Hypothalamus (tissue), 51 donors: ENCODE measurements at regions not wholly inside any gene's neighbourhood (a gene's known extent, or its start where the extent isn't known, plus 50 kb on each side); places are given as distances from the start of the nearest gene placed in this dataset.
A peak's percentile ranks its signal among the peaks of the same experiment; 100 is the strongest.
"Not testable (repeated sequence)": the region's sequence is repeated elsewhere in the genome, so short reads cannot be mapped to it uniquely, and the experiment has no call there.

Experiments used
- DNase-seq, 51 donors: peaks; one replicate each; lab custom pipeline; 2025; lab: John Stamatoyannopoulos, UW

DNA sequence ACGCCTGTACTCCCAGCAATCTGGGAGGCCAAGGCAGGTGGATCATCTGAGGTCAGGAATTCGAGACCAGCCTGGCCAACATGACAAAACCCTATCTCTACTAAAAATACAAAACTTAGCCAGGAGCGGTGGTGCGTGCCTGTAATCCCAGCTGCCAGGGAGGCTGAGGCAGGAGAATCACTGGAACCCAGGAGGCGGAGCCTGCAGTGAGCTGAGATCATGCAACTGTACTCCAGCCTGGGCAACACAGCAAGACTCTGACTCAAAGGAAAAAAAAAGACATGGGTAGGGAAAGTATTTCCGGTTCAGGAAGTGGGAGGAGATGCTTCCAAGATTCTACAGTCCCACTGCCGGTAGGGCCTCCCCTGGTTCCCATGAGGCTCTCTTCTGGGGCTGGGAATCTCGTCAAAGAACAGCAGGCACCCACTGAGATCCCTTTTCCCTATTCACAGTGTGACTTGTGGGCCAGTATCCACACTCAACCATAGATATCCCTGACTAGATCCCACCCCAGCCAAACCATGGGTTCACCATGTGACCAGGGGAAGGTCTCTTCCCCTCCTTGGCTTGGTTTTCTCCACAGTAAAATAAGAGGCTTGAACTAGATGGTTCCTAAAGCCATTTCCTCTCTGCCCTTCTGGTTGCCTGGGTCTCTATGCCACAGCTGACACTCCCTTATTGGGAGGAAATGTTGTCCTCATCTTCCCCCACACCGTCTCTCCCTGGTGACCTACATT lies 443.3 kb downstream of the BUD13 start:
- no peak for DNase-seq

DNA sequence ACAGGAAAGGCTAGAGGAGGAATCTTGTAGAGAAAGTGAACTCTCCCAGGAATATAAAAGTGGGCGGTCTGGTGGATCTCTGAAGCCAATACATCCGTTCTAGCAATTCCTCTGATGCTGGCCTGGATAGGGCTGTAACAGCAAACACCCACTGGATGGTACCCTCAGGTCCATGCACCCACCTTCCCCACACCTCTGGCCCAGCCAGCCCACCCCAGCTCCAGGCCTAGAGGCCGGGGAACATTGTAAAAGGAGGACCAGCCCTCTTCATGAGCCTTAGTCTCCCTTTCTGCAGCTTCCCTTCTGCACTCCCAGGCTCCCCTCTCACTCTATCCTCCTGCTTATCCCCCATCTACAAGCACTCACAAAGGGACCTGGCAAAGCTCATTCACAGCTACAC lies 443.9 kb downstream of the BUD13 start:
- DNase-seq = no peak

DNA sequence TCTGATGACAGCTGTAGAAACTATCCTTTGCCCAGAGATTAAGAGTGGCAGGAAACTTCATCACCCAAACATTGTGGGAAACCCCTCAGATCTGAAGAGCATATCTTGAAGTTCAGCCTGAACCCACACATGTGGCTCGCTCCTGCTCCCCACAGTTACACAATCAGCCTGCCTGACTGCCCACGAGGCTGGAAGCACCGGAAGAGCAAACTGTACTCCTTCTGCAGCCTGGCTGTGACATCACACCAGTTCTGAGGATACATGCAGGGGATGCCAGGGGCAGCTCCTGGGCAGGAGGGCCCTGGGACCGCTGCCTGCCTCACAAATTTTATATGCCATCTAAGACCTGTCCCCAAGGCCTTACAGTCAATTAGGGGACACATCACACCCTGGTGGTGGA lies 444.4 kb downstream of the BUD13 start:
- DNase-seq = no peak

DNA sequence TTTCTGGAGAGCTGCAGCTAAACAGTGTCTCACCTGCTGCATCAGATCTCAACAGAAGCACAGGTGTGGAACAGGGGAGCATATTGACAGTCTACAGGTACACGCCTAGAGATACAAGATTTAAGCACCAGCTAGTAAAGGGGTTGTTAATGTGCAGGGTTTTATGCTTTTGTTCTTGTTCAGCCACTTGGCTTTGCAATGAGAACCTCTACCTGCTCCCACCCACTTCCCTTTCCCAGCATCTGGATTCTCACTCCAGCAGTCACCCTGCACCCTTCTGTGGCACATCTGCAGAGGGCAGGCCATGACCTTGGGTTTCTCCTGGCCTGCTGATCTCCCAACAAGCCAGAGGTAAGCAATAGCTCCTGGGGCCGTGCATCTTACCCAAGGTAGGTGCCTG lies 446.6 kb downstream of the BUD13 start:
- DNase-seq = no peak

DNA sequence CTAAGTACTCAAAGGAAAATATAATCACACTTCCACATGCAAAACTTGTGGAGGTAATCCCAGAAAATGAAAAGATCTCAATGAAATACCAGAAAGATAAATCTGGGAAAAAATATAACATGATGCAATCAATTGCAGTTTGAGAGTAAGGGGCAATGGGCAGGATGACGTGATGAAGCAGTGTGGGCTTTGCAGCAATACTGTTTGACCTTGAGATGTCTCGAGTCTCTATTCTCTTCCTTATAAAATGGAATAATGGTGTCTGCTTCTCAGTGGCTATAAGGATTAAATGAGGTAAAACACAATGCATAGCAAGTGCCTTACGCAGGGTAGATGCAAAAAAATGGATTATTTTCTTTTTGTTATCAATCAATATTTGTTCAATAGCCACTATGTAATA lies 447.5 kb downstream of the BUD13 start:
- no peak for DNase-seq

DNA sequence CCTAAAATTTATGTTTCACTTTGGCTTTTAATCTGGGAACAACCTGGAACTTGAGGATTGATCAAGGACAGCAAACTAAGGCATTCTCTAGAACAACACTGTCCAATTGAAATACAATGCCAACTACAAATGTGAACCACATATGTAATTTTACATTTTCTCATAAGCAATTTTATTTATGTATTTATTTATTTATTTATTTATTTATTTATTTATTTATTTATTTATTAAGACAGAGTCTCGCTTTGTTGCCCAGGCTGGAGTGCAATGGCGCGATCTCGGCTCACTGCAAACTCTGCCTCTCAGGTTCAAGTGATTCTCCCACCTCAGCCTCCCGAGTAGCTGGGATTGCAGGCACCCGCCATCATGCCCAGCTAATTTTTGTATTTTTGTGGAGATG lies 448.7 kb downstream of the BUD13 start:
- DNase-seq = not testable (repeated sequence)

DNA sequence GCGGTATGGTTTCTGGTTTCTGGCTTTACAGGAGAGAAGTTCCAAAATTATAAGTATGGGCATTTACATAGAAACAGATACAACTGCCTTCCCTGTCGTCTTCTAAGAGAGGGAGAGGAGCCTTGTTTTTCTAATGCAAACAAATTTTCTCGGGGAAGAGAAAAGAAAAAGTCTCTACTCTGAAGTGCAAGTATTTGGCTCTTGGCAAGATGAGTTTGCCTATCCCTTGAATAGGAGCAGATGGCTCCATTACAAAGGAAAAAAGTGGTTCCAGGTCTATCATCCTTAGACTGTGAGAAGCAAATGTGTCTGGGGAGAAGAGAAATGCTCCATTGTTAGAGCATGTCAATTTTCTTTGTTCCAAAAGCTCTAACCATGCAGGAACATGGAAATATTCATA lies 455.6 kb downstream of the BUD13 start:
- no peak for DNase-seq

DNA sequence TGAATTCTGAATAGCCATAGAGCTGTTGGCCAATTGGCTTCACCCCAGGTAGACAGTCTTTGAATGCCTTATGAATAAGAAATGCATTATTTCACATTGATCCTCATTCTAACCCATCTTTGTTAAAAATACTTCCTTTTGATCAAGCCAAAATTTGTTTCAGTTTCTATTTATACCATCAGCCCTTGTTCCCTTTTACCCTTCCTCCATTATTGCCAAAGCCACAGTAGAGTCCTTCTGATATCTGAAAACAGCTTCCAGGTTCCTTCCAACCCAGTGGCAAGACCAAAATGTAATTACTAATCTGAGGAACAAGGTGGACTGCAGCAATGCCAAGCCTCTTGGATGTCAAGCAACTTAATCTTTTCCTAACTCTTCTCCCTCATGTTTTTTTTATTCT lies 458.8 kb downstream of the BUD13 start:
- no peak for DNase-seq

DNA sequence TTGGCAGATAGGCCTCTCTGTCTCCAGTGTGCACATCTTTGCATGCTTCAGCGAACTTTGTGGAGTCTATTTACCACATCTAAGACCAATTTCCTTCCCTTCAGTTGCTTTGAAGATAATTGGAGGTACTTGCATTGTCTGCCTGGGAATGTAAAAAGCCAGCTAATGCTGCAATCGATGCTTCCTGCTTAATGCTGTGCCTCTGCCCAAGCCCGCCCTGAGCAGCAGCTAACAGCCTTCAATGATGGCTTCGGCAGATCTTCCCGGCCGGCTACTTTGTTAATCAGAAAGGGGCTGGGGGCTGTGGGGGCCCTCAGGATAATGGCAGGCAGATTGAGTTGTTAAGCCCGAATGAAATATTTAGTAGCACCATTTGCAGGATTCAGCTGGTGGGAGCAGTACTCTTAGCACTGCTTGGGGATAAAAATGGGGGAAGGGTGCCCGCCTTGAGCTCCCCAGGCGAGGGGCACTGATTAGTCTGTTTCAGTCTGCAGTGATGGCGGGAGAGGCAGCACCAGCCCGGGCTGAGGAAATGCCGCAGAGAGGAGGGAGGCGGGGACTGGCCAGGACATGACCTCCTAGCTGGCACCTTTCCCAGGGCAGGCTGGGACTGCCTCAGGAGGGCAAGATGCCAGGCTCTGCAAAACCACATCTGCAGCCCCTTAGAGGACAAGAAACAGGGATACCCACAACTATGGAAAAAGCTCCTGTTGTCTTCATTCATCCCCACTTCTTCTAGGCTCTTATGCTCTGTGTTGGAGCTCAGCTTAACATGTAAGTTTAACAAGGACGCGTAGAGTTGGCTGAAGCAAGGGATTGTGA lies 460.0 kb downstream of the BUD13 start:
- DNase-seq = peak; percentile 10 to 92 (median 77)

DNA sequence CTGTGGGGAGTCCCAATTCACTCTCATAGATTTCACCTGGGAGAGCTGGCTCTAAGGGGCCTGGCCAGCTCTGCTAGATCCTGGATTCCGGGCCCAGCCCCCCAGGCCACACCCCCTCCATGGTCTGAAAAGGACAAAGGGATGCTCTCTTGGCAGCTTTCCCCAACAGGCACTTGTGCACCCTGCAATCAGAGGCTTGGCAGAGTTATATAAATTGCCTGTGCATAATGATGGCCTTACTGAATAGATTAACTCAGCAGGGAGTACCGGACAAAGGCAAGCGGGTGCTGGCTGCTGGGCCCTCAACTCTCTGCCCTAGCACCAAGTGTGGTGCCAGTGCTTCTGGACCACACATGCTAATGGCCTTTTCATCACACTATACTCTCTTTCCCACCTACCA lies 461.6 kb downstream of the BUD13 start:
- DNase-seq = peak in 1 of 51 donors; percentile 4

DNA sequence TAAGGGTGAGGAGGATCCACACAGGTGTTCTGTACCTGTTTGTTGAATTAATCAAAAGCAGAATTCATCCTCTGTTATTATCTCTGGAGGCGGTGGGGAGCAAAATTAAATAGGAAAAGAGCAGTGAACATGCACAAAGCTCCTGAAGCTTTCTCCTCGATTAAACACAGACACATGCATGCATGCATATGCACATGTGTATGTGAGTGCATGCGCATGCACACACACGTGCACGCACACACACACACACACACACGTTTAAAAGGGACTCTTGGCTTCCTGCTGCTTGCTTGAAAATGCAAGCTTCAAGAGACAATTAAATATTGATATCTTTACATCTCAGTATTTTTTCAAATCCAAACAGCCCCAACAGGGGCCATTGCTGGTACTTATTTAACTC lies 462.1 kb downstream of the BUD13 start:
- no peak for DNase-seq

DNA sequence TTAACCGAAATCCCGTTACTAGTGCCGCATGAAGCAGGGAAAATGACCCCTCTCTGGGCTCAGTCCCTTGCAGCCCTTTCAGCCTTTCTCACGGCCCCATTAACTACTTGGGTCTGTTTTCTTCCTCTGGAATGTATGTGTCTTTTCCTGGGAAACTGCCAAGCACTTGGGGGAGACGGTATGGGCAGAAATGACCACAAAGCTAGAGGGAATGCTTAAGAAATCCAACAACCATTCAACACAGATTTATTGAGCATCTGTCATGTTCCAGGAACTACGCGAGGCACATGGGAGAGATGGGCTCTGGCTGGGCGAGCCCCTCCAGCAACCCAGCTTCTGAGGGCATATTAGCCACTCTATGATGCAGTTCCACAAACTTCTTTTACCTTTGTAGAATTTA lies 462.6 kb downstream of the BUD13 start:
- DNase-seq = no peak

DNA sequence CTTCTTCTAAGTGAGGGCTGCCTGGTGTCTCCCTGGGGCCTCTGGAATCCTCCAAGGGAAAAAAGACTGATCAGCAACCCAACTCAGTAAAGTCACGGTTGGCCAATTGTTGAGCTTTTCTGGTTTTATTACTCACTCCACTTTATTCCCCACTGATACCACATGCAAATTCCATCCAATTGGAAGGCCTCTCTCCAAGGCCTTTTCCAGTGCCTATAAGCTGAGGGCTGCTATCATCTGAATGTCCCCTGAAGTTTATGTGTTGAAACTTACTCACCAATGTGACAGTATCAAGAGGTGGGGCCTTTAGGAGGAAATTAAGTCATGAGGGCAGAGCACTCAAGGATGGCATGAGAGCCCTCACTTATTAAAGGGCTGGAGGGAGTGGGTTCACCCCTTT lies 463.3 kb downstream of the BUD13 start:
- no peak for DNase-seq

DNA sequence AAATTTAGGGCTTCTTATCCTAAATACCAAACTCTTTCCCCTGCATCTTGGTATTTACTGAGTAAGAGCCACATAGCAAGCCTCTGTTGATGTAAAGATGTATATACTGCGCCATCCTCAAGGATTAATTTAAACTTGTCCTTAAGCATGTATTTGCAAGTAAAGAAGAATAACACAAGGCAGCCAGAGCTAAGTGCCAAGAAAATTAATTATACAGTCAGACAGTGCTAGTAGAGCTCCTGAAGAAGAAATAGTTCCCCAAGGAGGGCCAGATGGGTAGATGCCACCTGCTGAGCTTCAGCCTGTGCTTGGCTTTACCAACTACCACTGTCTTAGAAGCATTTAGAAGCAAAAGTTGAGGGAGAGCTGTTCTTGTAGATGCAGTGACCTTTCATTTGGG lies 470.0 kb downstream of the BUD13 start:
- no peak for DNase-seq

DNA sequence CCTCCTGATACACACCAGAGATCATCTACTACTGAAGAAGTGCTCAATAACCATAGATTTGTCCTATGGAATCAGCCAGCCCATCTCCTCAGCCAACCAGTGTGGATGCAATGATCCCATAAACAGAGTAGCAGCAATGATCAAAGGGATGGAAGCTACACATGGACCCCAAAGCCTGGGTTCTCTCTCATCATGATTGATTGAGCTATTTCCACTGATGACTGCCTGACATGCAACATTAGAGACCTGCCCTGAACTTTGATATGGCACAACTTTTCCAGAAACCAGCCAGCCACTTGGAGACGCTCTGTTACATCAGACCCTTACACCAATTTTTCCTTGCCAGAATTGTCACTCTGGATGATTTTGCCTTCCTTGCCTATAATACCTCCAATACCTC lies 471.6 kb downstream of the BUD13 start:
- no peak for DNase-seq

DNA sequence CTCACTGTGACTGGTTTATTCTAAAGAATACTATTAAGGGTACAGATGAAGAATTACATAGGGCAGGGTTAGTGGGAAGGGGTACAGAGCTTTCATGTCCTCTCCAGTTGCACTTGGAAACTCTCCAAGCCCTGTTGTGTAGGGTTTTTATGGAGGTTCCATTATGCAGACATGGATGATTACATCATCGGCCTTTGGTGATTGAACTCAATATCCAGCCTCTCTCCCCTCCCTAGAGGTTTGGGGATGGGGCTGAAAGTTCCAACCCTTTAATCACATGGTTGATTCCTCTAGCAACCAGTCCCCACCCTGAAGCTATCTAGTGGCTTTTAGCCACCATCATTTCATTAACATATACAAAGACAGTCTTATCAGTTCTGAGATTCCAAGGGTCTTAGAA lies 472.6 kb downstream of the BUD13 start:
- no peak for DNase-seq

DNA sequence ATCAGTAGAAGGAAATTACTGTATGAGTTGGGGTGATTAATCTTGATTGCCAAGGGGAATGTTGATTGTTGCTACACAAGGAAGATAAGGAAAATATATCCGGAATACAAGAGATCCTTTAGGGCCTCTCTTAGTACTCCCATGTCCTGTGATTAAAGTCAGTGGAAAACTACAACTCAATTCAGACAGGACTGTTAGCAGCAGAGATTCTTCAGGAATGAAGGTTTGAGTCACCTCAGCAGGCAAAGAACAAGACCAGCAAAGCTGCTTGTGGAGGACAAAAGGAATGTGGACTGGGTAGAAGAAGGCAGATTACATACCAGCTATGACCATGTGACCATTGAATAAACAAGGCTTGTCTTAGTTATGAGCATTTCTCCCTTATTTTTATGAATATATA lies 478.2 kb downstream of the BUD13 start:
- DNase-seq = no peak

DNA sequence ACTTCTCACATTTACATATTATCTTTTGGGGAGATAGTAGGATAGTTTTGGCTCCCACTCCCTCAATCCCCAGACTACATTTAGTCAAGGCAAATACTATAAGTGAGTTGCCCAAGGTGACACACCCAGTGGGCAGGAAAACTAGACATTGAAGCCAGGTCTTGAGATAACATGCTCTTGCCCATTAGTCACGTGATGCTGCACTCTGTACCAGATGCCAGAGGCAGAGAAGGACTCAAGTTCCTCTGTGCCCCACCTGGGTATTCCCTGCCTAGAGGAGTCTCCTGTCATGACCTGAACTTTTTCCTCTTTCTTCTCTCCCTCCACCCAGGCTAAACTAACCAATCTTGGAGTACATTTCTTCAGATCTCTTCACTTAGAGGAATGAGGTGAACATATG lies 484.9 kb downstream of the BUD13 start:
- DNase-seq = no peak

DNA sequence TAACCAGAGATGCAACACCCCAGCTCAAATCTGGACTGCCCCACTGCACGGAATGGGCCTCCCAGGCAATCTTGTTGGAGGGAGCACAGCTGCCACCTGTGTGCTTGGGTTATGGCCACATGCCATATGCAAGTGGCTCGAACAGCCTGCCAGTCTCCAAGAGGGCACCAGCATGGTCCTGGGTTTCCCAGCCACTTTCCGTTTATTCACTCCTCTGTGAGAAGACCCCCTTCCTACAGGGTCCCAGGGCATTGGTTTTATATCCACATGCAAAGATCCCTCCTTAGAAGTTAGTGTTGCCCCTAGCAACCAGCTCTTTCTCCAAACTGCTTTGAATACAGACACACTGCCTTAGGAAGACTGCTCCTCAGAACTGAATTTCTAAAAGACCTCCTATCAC lies 487.8 kb downstream of the BUD13 start:
- DNase-seq = peak in 1 of 51 donors; percentile 14

DNA sequence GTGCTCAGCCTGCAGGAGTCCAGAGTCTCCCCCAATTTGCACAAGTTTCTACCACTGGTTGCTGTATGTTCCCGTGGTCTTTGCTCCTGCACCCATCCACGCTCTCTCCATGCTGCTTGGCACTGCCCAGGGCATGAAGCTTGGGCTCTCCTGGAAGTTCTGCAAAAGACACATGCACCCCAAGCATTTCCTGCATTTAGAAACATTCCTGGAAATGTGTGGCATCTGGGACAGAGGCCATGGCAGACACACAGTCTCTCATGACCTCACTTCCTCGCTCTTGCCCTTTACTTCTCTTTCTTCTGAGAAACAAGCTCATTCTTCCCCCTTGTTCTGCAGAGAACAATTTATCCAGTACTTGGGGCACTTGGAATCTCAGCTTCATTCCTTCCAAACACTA lies 489.5 kb downstream of the BUD13 start:
- DNase-seq = no peak

DNA sequence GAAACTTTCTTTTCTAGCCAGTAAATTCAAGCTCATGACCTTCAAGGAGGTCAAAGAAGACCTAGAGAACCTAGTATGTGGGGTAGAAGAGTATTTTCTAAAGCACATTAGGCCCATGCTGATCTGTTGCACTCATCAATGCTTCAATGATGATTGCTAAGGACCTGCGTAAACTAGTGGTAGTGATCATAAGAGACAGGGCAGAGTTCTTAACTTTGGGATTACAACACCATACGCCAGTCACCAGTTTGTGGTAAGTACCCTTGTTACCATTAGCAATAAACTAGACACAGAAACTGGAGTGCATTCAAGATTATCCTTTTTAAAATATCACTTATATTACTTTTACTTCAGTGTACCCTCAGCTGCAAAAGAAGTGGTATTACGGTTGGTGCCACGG lies 490.3 kb downstream of the BUD13 start:
- DNase-seq = no peak
